WTC11 (cell line): ENCODE measurements at regions not wholly inside any gene's neighbourhood (a gene's known extent, or its start where the extent isn't known, plus 50 kb on each side); places are given as distances from the start of the nearest gene placed in this dataset.

Source experiments
- ATAC-seq: fragments of 200-7000 bp; cut with Tn5 transposase; 2 replicates; pipeline ENCODE4 v1.10.0; 2021; ENCODE audit warnings: mild to moderate bottlenecking, moderate library complexity
- CTCF ChIA-PET: fragments of 300-600 bp; sonication (Branson Sonifier 250); formaldehyde crosslinking; loops from one replicate; lab custom pipeline; 2021; ENCODE audit warnings: antibody characterized with exemption; lab: Charles Lee
- POLR2A ChIA-PET: fragments of 350-600 bp; sonication (Branson Sonifier 250); formaldehyde crosslinking; loops from one replicate; lab custom pipeline; 2021; ENCODE audit warnings: antibody characterized with exemption; lab: Charles Lee
- DNase-seq: peaks from one replicate; pipeline ENCODE4 v3.0.0; 2021; ENCODE audit warnings: low spot score
- H3K27ac Mint-ChIP-seq: 2 replicates; pipeline ENCODE4 v1.8.0; 2021; ENCODE audit warnings: mixed read lengths
- H3K27me3 Mint-ChIP-seq: 2 replicates; pipeline ENCODE4 v1.8.0; 2021; ENCODE audit warnings: low read depth, mild to moderate bottlenecking, moderate library complexity, mixed read lengths
- H3K36me3 Mint-ChIP-seq: 2 replicates; pipeline ENCODE4 v1.8.0; 2021; ENCODE audit warnings: mixed read lengths
- H3K4me1 Mint-ChIP-seq: 2 replicates; pipeline ENCODE4 v1.8.0; 2022; ENCODE audit warnings: mixed read lengths
- H3K4me3 Mint-ChIP-seq: 2 replicates; pipeline ENCODE4 v1.8.0; 2021; ENCODE audit warnings: mild to moderate bottlenecking, moderate library complexity, mixed read lengths
- H3K9me3 Mint-ChIP-seq: 2 replicates; pipeline ENCODE4 v1.8.0; 2021; ENCODE audit warnings: mixed read lengths
- ATF3 ChIP-seq: sonication (generic); formaldehyde crosslinking; conservative IDR thresholded peaks from 2 replicates; pipeline ENCODE4 v1.8.1; 2022; ENCODE audit warnings: mild to moderate bottlenecking, missing genetic modification reagents
- ATF6 ChIP-seq: sonication (generic); formaldehyde crosslinking; IDR thresholded peaks from 2 replicates; pipeline ENCODE4 v1.8.1; 2023; ENCODE audit warnings: mild to moderate bottlenecking, missing genetic modification reagents
- CBFB ChIP-seq: sonication (generic); formaldehyde crosslinking; IDR thresholded peaks from 2 replicates; pipeline ENCODE4 v1.8.1; 2022; ENCODE audit warnings: mild to moderate bottlenecking, low read depth, missing genetic modification reagents
- CREM ChIP-seq: sonication (generic); formaldehyde crosslinking; IDR thresholded peaks from 2 replicates; pipeline ENCODE4 v1.8.1; 2022; ENCODE audit warnings: mild to moderate bottlenecking, missing genetic modification reagents, moderate library complexity
- FOXJ3 ChIP-seq: sonication (generic); formaldehyde crosslinking; IDR thresholded peaks from 2 replicates; pipeline ENCODE4 v1.9.0; 2021; ENCODE audit warnings: missing genetic modification reagents, mild to moderate bottlenecking, borderline replicate concordance
- FOXK1 ChIP-seq: sonication (generic); formaldehyde crosslinking; IDR thresholded peaks from 2 replicates; pipeline ENCODE4 v1.8.0; 2022; ENCODE audit warnings: mild to moderate bottlenecking, moderate library complexity, missing genetic modification reagents
- IRF1 ChIP-seq: sonication (generic); formaldehyde crosslinking; IDR thresholded peaks from 2 replicates; pipeline ENCODE4 v1.8.0; 2023; ENCODE audit warnings: missing genetic modification reagents
- MXD4 ChIP-seq: fragments of 250-450 bp; sonication (Bioruptor Pico); IDR thresholded peaks from 2 replicates; pipeline ENCODE4 v1.8.0; 2021; ENCODE audit warnings: mild to moderate bottlenecking, moderate library complexity, borderline replicate concordance
- NFYB ChIP-seq: sonication (generic); formaldehyde crosslinking; conservative IDR thresholded peaks from 2 replicates; pipeline ENCODE4 v1.8.0; 2022; ENCODE audit warnings: low read depth, missing genetic modification reagents
- SOX15 ChIP-seq: fragments of 250-450 bp; sonication (Bioruptor Pico); IDR thresholded peaks from 2 replicates; pipeline ENCODE4 v1.9.0; 2021; ENCODE audit warnings: mild to moderate bottlenecking
- TEAD4 ChIP-seq: sonication (generic); formaldehyde crosslinking; IDR thresholded peaks from 2 replicates; pipeline ENCODE4 v1.8.0; 2022; ENCODE audit warnings: mild to moderate bottlenecking, missing genetic modification reagents
- TP53 ChIP-seq: sonication (generic); formaldehyde crosslinking; IDR thresholded peaks from 2 replicates; pipeline ENCODE4 v1.8.1; 2023; ENCODE audit warnings: mild to moderate bottlenecking, missing genetic modification reagents
- ZMAT4 ChIP-seq: fragments of 250-450 bp; sonication (Bioruptor Pico); IDR thresholded peaks from 2 replicates; pipeline ENCODE4 v1.9.0; 2021; ENCODE audit warnings: mild to moderate bottlenecking
- ZNF138 ChIP-seq: sonication (generic); formaldehyde crosslinking; conservative IDR thresholded peaks from 2 replicates; pipeline ENCODE4 v1.8.1; 2022; ENCODE audit warnings: mild to moderate bottlenecking, moderate library complexity, missing genetic modification reagents
- ZNF416 ChIP-seq: fragments of 250-450 bp; sonication (Bioruptor Pico); IDR thresholded peaks from 2 replicates; pipeline ENCODE4 v1.9.0; 2021; ENCODE audit warnings: mild to moderate bottlenecking, inconsistent platforms
- ZNF423 ChIP-seq: fragments of 250-450 bp; sonication (Bioruptor Pico); IDR thresholded peaks from 2 replicates; pipeline ENCODE4 v2.1.2; 2022; ENCODE audit warnings: mild to moderate bottlenecking, moderate library complexity
- TF ChIP-seq, protein P1 (sequence below): sonication (generic); formaldehyde crosslinking; IDR thresholded peaks from 2 replicates; pipeline ENCODE4 v1.8.0; 2022; ENCODE audit warnings: mild to moderate bottlenecking, missing genetic modification reagents
- TF ChIP-seq, protein P2 (sequence below): sonication (generic); formaldehyde crosslinking; IDR thresholded peaks from 2 replicates; pipeline ENCODE4 v1.8.1; 2022; ENCODE audit warnings: low read depth, mild to moderate bottlenecking, moderate library complexity, missing genetic modification reagents, borderline replicate concordance
- TF ChIP-seq, protein P3 (sequence below): fragments of 250-450 bp; sonication (Bioruptor Pico); IDR thresholded peaks from 2 replicates; pipeline ENCODE4 v2.1.2; 2022; ENCODE audit warnings: mild to moderate bottlenecking, moderate library complexity

GRCh38 chr3:72043204-72044133 lies 258.5 kb upstream of the PROK2 start:
- no peaks in the 10 kb centered on the region for H3K9me3 Mint-ChIP-seq
- no peak overlapping the region for H3K4me3 Mint-ChIP-seq
- peaks cover 7% of the 10 kb centered on the region; the same call in 1 of the 2 replicates for H3K4me1 Mint-ChIP-seq
- ChIA-PET CTCF (no interaction called here), POLR2A (no interaction called here)
- no peaks in the 10 kb centered on the region for H3K27me3 Mint-ChIP-seq
- ATAC-seq, result no peak
- TF ChIP-seq ZMAT4 (no peak), FOXJ3 (no peak), CREM (CRISPR knock-in tag) (no peak)
- H3K27ac Mint-ChIP-seq, result no peak overlapping the region
- no peaks in the 10 kb centered on the region for H3K36me3 Mint-ChIP-seq
- DNase-seq, result no peak

DNA sequence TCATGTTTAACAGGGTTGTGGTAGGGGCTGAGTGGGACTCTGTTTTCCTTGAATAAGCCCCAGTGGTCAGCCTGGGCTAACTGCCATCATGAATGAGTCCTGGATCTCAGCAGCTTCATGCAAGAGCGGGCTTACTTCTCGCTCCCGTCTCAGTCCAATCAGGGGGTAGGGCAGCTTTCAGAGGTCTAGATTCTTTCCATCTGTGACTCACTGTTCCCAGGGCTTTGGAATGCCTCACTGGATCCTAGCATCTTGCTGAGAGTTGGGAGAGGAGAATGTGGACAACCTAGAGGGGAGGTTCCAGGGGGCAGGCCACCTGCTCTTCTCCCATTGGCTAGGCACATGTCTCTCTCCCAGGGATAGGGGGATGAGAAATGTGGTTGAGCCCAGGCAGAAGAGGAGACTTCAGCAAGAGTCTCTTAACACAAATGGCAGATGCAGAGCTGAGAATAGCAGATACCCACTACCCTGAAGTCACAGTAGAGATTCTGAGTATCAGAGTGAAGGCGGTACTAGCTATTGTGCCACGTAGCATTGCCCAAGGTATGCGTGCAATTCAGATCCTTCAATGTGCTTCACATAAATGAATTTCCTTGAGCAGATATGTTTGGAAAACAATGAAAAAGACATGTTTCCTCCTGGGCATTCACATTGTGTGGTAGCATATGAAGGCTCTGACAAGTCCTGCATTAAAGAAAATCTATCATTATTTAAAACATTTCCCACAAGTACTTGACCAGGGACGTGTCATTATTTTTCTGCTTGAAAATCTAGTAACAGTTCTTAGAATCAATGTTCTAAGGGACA lies 257.7 kb upstream of the PROK2 start:
- CTCF ChIA-PET, result interaction anchor here (1.3 kb wide), 1 partner anchor 112 kb away, joined by 3 read pairs; no protein-coding TSS in a partner anchor
- ATAC-seq (peak; percentile 22; the same call in 1 of the 2 replicates), DNase-seq (no peak)

DNA sequence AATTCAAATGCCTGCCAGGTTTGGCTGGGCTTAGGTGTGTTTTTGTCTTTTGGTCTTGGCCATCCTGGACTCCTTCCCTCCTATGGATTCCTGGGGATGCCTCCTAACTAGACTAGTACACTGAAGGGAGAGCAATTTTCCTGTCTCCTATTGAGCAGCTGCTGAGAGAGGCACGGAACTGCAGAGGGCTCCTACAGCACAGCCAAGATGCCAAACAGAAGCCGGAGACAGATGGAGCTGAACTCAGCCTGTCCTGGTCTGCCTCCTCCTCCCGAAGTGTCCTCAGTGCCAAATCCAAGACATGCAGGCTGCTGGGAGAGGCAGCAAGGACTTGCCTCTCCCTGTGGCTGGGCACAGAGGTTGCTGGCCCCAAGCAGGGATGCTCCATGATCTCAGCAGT lies 256.6 kb upstream of the PROK2 start:
- POLR2A ChIA-PET, result no interaction called here
- TF ChIP-seq CBFB (CRISPR knock-in tag) (no peak), NFYB (CRISPR knock-in tag) (no peak), SOX15 (no peak), FOXK1 (CRISPR knock-in tag) (no peak), ATF6 (CRISPR knock-in tag) (no peak), ZNF138 (no peak), IRF1 (CRISPR knock-in tag) (no peak), TEAD4 (CRISPR knock-in tag) (no peak), ATF3 (CRISPR knock-in tag) (no peak), CREM (CRISPR knock-in tag) (no peak), MXD4 (CRISPR knock-in tag) (no peak), ZNF416 (no peak), TP53 (CRISPR knock-in tag) (no peak)
- TF ChIP-seq, protein P1, sequence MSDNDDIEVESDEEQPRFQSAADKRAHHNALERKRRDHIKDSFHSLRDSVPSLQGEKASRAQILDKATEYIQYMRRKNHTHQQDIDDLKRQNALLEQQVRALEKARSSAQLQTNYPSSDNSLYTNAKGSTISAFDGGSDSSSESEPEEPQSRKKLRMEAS, result no peak
- TF ChIP-seq, protein P2, sequence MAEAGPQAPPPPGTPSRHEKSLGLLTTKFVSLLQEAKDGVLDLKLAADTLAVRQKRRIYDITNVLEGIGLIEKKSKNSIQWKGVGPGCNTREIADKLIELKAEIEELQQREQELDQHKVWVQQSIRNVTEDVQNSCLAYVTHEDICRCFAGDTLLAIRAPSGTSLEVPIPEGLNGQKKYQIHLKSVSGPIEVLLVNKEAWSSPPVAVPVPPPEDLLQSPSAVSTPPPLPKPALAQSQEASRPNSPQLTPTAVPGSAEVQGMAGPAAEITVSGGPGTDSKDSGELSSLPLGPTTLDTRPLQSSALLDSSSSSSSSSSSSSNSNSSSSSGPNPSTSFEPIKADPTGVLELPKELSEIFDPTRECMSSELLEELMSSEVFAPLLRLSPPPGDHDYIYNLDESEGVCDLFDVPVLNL (CRISPR knock-in tag), result no peak
- TF ChIP-seq, protein P3, sequence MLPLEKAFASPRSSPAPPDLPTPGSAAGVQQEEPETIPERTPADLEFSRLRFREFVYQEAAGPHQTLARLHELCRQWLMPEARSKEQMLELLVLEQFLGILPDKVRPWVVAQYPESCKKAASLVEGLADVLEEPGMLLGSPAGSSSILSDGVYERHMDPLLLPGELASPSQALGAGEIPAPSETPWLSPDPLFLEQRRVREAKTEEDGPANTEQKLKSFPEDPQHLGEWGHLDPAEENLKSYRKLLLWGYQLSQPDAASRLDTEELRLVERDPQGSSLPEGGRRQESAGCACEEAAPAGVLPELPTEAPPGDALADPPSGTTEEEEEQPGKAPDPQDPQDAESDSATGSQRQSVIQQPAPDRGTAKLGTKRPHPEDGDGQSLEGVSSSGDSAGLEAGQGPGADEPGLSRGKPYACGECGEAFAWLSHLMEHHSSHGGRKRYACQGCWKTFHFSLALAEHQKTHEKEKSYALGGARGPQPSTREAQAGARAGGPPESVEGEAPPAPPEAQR (CRISPR knock-in tag), result no peak
- Mint-ChIP-seq H3K9me3 (peaks cover 4% of the 10 kb centered on the region), H3K36me3 (peaks cover 3% of the 10 kb centered on the region), H3K27me3 (no peaks in the 10 kb centered on the region; the same call in 1 of the 2 replicates), H3K4me3 (no peak overlapping the region), H3K27ac (no peak overlapping the region), H3K4me1 (peaks cover 7% of the 10 kb centered on the region; the same call in 1 of the 2 replicates)
- no peak for ATAC-seq
- CTCF ChIA-PET, result interaction anchor here (1.3 kb wide), 1 partner anchor 111 kb away, joined by 3 read pairs; no protein-coding TSS in a partner anchor
- DNase-seq, result no peak

More for the DNA sequence above, 257.7 kb upstream of the PROK2 start:
- H3K27ac Mint-ChIP-seq, result no peak overlapping the region
- no peak overlapping the region for H3K4me3 Mint-ChIP-seq
- TF ChIP-seq ZNF423 (CRISPR knock-in tag), result no peak
- peaks cover under 1% of the 10 kb centered on the region; the same call in 1 of the 2 replicates for H3K36me3 Mint-ChIP-seq
- peaks cover 7% of the 10 kb centered on the region; the same call in 1 of the 2 replicates for H3K4me1 Mint-ChIP-seq
- POLR2A ChIA-PET, result no interaction called here
- H3K27me3 Mint-ChIP-seq, result no peaks in the 10 kb centered on the region
- peaks cover 1% of the 10 kb centered on the region for H3K9me3 Mint-ChIP-seq
